Uterus (tissue), 2 donors: ENCODE measurements at regions not wholly inside any gene's neighbourhood (a gene's known extent, or its start where the extent isn't known, plus 50 kb on each side); places are given as distances from the start of the nearest gene placed in this dataset.

Experiments used
- CTCF ChIP-seq, 4 experiments: fragments of 200-600 bp in 2 of 4; fragments of 450-650 bp in 2 of 4; sonication (generic) in 2 of 4; IDR thresholded peaks; one replicate each; pipeline ENCODE4 v1.5.1; 2016 to 2019; ENCODE audit warnings: antibody characterized with exemption in 4 of 4, mild to moderate bottlenecking in 2 of 4, moderate library complexity in 1 of 4
- POLR2A ChIP-seq, 2 donors: fragments of 450-650 bp; IDR thresholded peaks; one replicate each; pipeline ENCODE4 v1.6.1; 2016; ENCODE audit warnings: antibody characterized with exemption in 2 of 2, mild to moderate bottlenecking in 1 of 2, moderate library complexity in 1 of 2

- TF ChIP-seq CTCF (IDR thresholded peaks at IDR 0.05) (no peak), POLR2A (IDR thresholded peaks at IDR 0.05) (no peak)
Observed at GRCh38 chr7:49666764-49667163, 106.7 kb upstream of the VWC2 start.
